GM12891 (cell line): ENCODE measurements at regions not wholly inside any gene's neighbourhood (a gene's known extent, or its start where the extent isn't known, plus 50 kb on each side); places are given as distances from the start of the nearest gene placed in this dataset.
"Not testable (repeated sequence)": the region's sequence is repeated elsewhere in the genome, so short reads cannot be mapped to it uniquely, and the experiment has no call there.

ENCODE experiments used
- DNase-seq: peaks from one replicate; pipeline ENCODE4 v3.0.0; 2011; ENCODE audit warnings: low spot score; ENCODE audit not compliant: insufficient read length
- FAIRE-seq: peaks from 2 replicates; lab custom pipeline; 2011; peaks lifted over from hg19 to GRCh38; lab: Jason Lieb, UNC
- PAX5 ChIP-seq: IDR thresholded peaks from 2 replicates; pipeline ENCODE4 v1.6.1; 2011; ENCODE audit warnings: low read length, moderate library complexity, mild to moderate bottlenecking; ENCODE audit not compliant: insufficient read depth, severe bottlenecking
- POLR2A ChIP-seq: IDR thresholded peaks from 2 replicates; pipeline ENCODE4 v1.6.1; 2011; ENCODE audit warnings: low read depth, low read length, control low read depth
- POLR2AphosphoS5 ChIP-seq: IDR thresholded peaks from 2 replicates; pipeline ENCODE4 v1.6.1; 2011; ENCODE audit warnings: low read depth, low read length, control low read depth
- POU2F2 ChIP-seq: IDR thresholded peaks from 2 replicates; pipeline ENCODE4 v1.6.1; 2011; ENCODE audit warnings: low read depth, mild to moderate bottlenecking, control low read depth, low read length, moderate library complexity
- SPI1 ChIP-seq: IDR thresholded peaks from 2 replicates; pipeline ENCODE4 v1.6.1; 2011; ENCODE audit warnings: low read depth, low read length, control low read depth
- TAF1 ChIP-seq: IDR thresholded peaks from 2 replicates; pipeline ENCODE4 v1.6.1; 2011; ENCODE audit warnings: low read depth, low read length, control low read depth

GRCh38 chr4:188400451-188400850 is 261.2 kb downstream of the TRIML1 start:
- TF ChIP-seq POLR2AphosphoS5: no peak
- no peak for FAIRE-seq
- no peak for DNase-seq

- no peak for DNase-seq
- no peak for FAIRE-seq
- TF ChIP-seq POLR2A: no peak
- TF ChIP-seq POU2F2: no peak
- TF ChIP-seq POLR2AphosphoS5: no peak
- TF ChIP-seq SPI1: no peak
- no peak for TF ChIP-seq TAF1
- no peak for TF ChIP-seq PAX5
Measured at GRCh38 chr4:188403272-188403671, 264.0 kb downstream of the TRIML1 start.

GRCh38 chr4:188405071-188405835 is 266.0 kb downstream of the TRIML1 start:
- not testable (repeated sequence) for FAIRE-seq

GRCh38 chr4:188408244-188409030 is 269.2 kb downstream of the TRIML1 start:
- no peak for FAIRE-seq
- DNase-seq: no peak
- TF ChIP-seq SPI1 (no peak), TAF1 (no peak), POU2F2 (no peak), POLR2A (no peak), POLR2AphosphoS5 (no peak)

More at GRCh38 chr4:188405071-188405835, 266.0 kb downstream of the TRIML1 start:
- not testable (repeated sequence) for DNase-seq

- no peak for TF ChIP-seq TAF1
- no peak for TF ChIP-seq PAX5
- no peak for TF ChIP-seq POU2F2
- TF ChIP-seq POLR2AphosphoS5: no peak
- TF ChIP-seq SPI1: no peak
- no peak for TF ChIP-seq POLR2A
- no peak for DNase-seq
- no peak for FAIRE-seq
Measured at GRCh38 chr4:188409851-188410250, 270.6 kb downstream of the TRIML1 start.

GRCh38 chr4:188411805-188412204 is 272.6 kb downstream of the TRIML1 start:
- no peak for FAIRE-seq
- TF ChIP-seq TAF1 (no peak), SPI1 (no peak), PAX5 (no peak), POLR2AphosphoS5 (no peak), POLR2A (no peak), POU2F2 (no peak)
- no peak for DNase-seq

- DNase-seq: no peak
- FAIRE-seq: no peak
- no peak for TF ChIP-seq SPI1
- no peak for TF ChIP-seq POLR2AphosphoS5
- TF ChIP-seq POLR2A: no peak
- TF ChIP-seq PAX5: no peak
- TF ChIP-seq TAF1: no peak
- TF ChIP-seq POU2F2: no peak
Measured at GRCh38 chr4:188412499-188412898, 273.3 kb downstream of the TRIML1 start.

- TF ChIP-seq PAX5 (no peak), SPI1 (no peak), TAF1 (no peak), POLR2AphosphoS5 (no peak), POLR2A (no peak), POU2F2 (no peak)
- FAIRE-seq (no peak), DNase-seq (no peak)
Measured at GRCh38 chr4:188414441-188414840, 275.2 kb downstream of the TRIML1 start.

GRCh38 chr4:188417181-188417580 is 277.9 kb downstream of the TRIML1 start:
- FAIRE-seq (no peak), DNase-seq (no peak)
- TF ChIP-seq SPI1 (no peak), TAF1 (no peak), POLR2A (no peak), POU2F2 (no peak), POLR2AphosphoS5 (no peak), PAX5 (no peak)

- TF ChIP-seq POLR2AphosphoS5 (no peak), PAX5 (no peak), POU2F2 (no peak), POLR2A (no peak), TAF1 (no peak), SPI1 (no peak)
- DNase-seq (no peak), FAIRE-seq (no peak)
Measured at GRCh38 chr4:188423039-188423438, 283.8 kb downstream of the TRIML1 start.
